ENCODE measurements at regions not wholly inside any gene's neighbourhood (a gene's known extent, or its start where the extent isn't known, plus 50 kb on each side); places are given as distances from the start of the nearest gene placed in this dataset.

DNA sequence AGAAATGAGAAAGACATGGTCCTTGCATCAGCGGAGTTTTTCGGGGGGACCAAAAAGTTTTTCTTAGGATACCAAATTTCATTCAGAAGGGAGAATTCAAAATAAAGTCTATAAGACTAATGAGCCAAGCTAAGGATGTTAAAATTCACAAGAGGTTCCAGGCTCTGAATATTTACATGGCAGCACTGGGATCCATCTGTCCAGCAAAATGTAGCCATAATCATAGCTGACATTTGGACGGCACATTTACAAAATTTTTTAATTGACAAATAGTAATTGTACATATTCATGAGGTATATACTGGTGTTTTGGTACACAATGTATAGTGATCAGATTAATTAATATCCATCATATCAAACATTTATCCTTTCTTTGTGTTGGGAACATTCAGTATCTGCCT is 107.9 kb downstream of the ZNF648 start:
- Histone ChIP-seq H3K4me3 (ENCODE audit: low read length in 3 of 3) (no peak overlapping the region), H3K9me3 (ENCODE audit: control insufficient read depth in 2 of 3, insufficient read depth in 1 of 3, low read length in 3 of 3) (no peaks in the 10 kb centered on the region), H3K4me1 (ENCODE audit: control insufficient read depth in 2 of 3, insufficient read depth in 2 of 3, low read depth in 1 of 3, low read length in 3 of 3) (no peaks in the 10 kb centered on the region), H3K36me3 (ENCODE audit: control insufficient read depth in 2 of 3, insufficient read depth in 3 of 3, low read length in 3 of 3) (no peaks in the 10 kb centered on the region), H3K27me3 (ENCODE audit: control insufficient read depth, insufficient read depth, low read length) (no peaks in the 10 kb centered on the region), H3K27ac (ENCODE audit: low read depth in 2 of 2, low read length in 2 of 2) (no peak overlapping the region), H3K9ac (ENCODE audit: low read length in 3 of 3) (no peak overlapping the region)
- TF ChIP-seq, protein P1, sequence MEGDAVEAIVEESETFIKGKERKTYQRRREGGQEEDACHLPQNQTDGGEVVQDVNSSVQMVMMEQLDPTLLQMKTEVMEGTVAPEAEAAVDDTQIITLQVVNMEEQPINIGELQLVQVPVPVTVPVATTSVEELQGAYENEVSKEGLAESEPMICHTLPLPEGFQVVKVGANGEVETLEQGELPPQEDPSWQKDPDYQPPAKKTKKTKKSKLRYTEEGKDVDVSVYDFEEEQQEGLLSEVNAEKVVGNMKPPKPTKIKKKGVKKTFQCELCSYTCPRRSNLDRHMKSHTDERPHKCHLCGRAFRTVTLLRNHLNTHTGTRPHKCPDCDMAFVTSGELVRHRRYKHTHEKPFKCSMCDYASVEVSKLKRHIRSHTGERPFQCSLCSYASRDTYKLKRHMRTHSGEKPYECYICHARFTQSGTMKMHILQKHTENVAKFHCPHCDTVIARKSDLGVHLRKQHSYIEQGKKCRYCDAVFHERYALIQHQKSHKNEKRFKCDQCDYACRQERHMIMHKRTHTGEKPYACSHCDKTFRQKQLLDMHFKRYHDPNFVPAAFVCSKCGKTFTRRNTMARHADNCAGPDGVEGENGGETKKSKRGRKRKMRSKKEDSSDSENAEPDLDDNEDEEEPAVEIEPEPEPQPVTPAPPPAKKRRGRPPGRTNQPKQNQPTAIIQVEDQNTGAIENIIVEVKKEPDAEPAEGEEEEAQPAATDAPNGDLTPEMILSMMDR (IDR thresholded peaks at IDR 0.05; ENCODE audit: borderline replicate concordance, extremely low read depth, insufficient read depth): no peak
- FAIRE-seq (no peak), DNase-seq (no peak)
- intact Hi-C loops (cut with DNase I): no loop called here

DNA sequence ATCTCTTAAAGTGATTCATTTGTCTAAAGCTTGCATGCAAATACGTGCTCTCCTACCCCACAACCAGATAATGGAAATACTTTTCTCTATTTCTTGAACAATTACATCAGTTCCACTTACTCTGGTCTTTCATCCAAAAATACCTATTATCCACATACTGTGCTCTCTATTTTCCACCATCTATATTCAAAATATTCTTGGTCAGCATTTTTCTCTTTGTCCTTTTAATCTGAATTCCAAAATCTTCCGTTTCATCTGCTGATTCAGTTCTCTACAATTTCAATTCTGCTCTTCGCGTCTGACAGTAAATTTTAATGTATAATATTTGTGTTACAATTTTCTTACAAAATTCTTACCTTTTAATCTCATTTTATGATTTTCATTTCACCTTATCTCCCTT is 110.3 kb downstream of the ZNF648 start:
- no peak overlapping the region for H3K4me3 ChIP-seq (ENCODE audit: low read length in 3 of 3)
- H3K9ac ChIP-seq (ENCODE audit: low read length in 3 of 3): no peak overlapping the region
- H3K27ac ChIP-seq (ENCODE audit: low read depth in 2 of 2, low read length in 2 of 2): no peak overlapping the region
- H3K9me3 ChIP-seq (ENCODE audit: control insufficient read depth in 2 of 3, insufficient read depth in 1 of 3, low read length in 3 of 3): no peaks in the 10 kb centered on the region
- intact Hi-C loops (cut with DNase I): no loop called here
- TF ChIP-seq, protein P1 (IDR thresholded peaks at IDR 0.05; ENCODE audit: borderline replicate concordance, extremely low read depth, insufficient read depth): no peak
- H3K27me3 ChIP-seq (ENCODE audit: control insufficient read depth, insufficient read depth, low read length): no peaks in the 10 kb centered on the region
- no peaks in the 10 kb centered on the region for H3K4me1 ChIP-seq (ENCODE audit: control insufficient read depth in 2 of 3, insufficient read depth in 2 of 3, low read depth in 1 of 3, low read length in 3 of 3)
- FAIRE-seq: no peak
- no peak for DNase-seq
- H3K36me3 ChIP-seq (ENCODE audit: control insufficient read depth in 2 of 3, insufficient read depth in 3 of 3, low read length in 3 of 3): no peaks in the 10 kb centered on the region

DNA sequence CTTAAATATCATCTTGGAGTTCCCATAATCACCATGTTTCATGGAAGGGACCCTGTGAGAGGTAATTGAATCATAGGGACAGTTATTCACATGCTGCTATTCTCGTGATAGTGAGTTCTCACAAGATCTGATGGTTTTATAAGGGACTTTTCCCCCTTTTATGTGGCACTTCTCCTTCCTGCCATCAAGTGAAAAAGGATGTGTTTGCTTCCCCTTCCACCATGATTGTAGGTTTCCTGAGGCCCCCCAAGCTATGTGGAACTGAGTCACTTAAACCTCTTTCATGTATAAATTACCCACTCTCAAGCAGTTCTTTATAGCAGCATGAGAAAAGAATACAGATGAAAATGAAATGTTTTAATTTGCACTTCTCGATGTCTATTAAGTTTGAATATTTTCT is 112.0 kb downstream of the ZNF648 start:
- DNase-seq (no peak), FAIRE-seq (no peak)
- TF ChIP-seq, protein P1 (IDR thresholded peaks at IDR 0.05; ENCODE audit: borderline replicate concordance, extremely low read depth, insufficient read depth): no peak
- Histone ChIP-seq H3K4me1 (ENCODE audit: control insufficient read depth in 2 of 3, insufficient read depth in 2 of 3, low read depth in 1 of 3, low read length in 3 of 3) (no peaks in the 10 kb centered on the region), H3K36me3 (ENCODE audit: control insufficient read depth in 2 of 3, insufficient read depth in 3 of 3, low read length in 3 of 3) (no peaks in the 10 kb centered on the region), H3K4me3 (ENCODE audit: low read length in 3 of 3) (no peak overlapping the region), H3K9me3 (ENCODE audit: control insufficient read depth in 2 of 3, insufficient read depth in 1 of 3, low read length in 3 of 3) (no peaks in the 10 kb centered on the region), H3K27me3 (ENCODE audit: control insufficient read depth, insufficient read depth, low read length) (no peaks in the 10 kb centered on the region), H3K27ac (ENCODE audit: low read depth in 2 of 2, low read length in 2 of 2) (no peak overlapping the region), H3K9ac (ENCODE audit: low read length in 3 of 3) (no peak overlapping the region)
- intact Hi-C loops (cut with DNase I): no loop called here

DNA sequence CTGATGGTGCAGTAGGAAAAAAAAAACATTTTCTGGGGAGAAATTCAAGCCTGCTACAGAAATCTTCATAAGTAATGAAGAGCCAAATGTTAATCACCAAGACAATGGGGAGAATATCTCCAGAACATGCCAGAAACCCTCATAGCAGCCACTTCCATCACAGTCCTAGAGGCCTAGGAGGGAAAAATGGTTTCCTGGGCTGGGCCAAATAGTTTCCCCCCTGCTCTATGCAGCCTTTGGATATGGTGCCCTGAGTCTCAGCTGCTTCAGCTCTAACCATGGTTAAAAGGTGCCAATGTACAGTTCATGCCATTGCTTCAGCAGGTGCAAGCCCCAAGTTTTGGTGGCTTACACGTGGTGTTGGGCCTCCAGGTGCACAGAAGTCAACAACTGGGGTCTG is 113.1 kb downstream of the ZNF648 start:
- no peak for FAIRE-seq
- TF ChIP-seq, protein P1 (IDR thresholded peaks at IDR 0.05; ENCODE audit: borderline replicate concordance, extremely low read depth, insufficient read depth): no peak
- H3K4me3 ChIP-seq (ENCODE audit: low read length in 3 of 3): no peak overlapping the region
- no peaks in the 10 kb centered on the region for H3K27me3 ChIP-seq (ENCODE audit: control insufficient read depth, insufficient read depth, low read length)
- no peaks in the 10 kb centered on the region for H3K9me3 ChIP-seq (ENCODE audit: control insufficient read depth in 2 of 3, insufficient read depth in 1 of 3, low read length in 3 of 3)
- no peaks in the 10 kb centered on the region for H3K36me3 ChIP-seq (ENCODE audit: control insufficient read depth in 2 of 3, insufficient read depth in 3 of 3, low read length in 3 of 3)
- no peak overlapping the region for H3K9ac ChIP-seq (ENCODE audit: low read length in 3 of 3)
- intact Hi-C loops (cut with DNase I): no loop called here
- no peak overlapping the region for H3K27ac ChIP-seq (ENCODE audit: low read depth in 2 of 2, low read length in 2 of 2)
- no peaks in the 10 kb centered on the region for H3K4me1 ChIP-seq (ENCODE audit: control insufficient read depth in 2 of 3, insufficient read depth in 2 of 3, low read depth in 1 of 3, low read length in 3 of 3)
- no peak for DNase-seq

Measured in kidney (tissue), 13 donors.